ENCODE measurements at regions not wholly inside any gene's neighbourhood (a gene's known extent, or its start where the extent isn't known, plus 50 kb on each side); places are given as distances from the start of the nearest gene placed in this dataset.
A peak's percentile ranks its signal among the peaks of the same experiment; 100 is the strongest.

- H3T11ph ChIP-seq (ENCODE audit: low read length) = no peak overlapping the region
- no peak overlapping the region for H3K4ac ChIP-seq (ENCODE audit: low read depth, low read length)
- Mint-ChIP-seq H3K27ac (no peak overlapping the region), H3K9me3 (no peaks in the 10 kb centered on the region), H3K27me3 (ENCODE audit: low read depth) (no peaks in the 10 kb centered on the region), H3K4me1 (peaks cover 7% of the 10 kb centered on the region in 2 experiments), H3K4me3 (no peak overlapping the region), H3K36me3 (ENCODE audit: insufficient read depth in 1 of 3, low read depth in 3 of 3) (no peaks in the 10 kb centered on the region)
- DNase-seq = no peak
- H2AFZ ChIP-seq (ENCODE audit: low read length) = no peak overlapping the region
- H4K20me1 ChIP-seq (ENCODE audit: control insufficient read depth, insufficient read depth, insufficient read length) = no peaks in the 10 kb centered on the region
- no peak overlapping the region for H3K18ac ChIP-seq (ENCODE audit: insufficient read length, low read depth, low read length)
- no peaks in the 10 kb centered on the region for H3K9me3 ChIP-seq (ENCODE audit: control insufficient read depth, low read depth, low read length)
- H3K23me2 ChIP-seq (ENCODE audit: insufficient read length, low read depth, low read length, poor library complexity, severe bottlenecking) = no peaks in the 10 kb centered on the region
- no peak overlapping the region for H2BK12ac ChIP-seq (ENCODE audit: insufficient read length, low read depth, low read length)
- H3K79me2 ChIP-seq (ENCODE audit: insufficient read depth, low read length) = no peaks in the 10 kb centered on the region
- no peak overlapping the region for H2BK5ac ChIP-seq (ENCODE audit: insufficient read length, low read length)
- H3K27me3 ChIP-seq (ENCODE audit: insufficient read depth, low read length) = no peaks in the 10 kb centered on the region
- H4K8ac ChIP-seq (replicated peaks; ENCODE audit: insufficient read length, low read depth, low read length) = no peak overlapping the region
- H3K4me2 ChIP-seq (ENCODE audit: insufficient read depth, insufficient read length, low read length) = no peak overlapping the region
- no peaks in the 10 kb centered on the region for H3K4me1 ChIP-seq (ENCODE audit: insufficient read depth, low read length)
- H4K5ac ChIP-seq (ENCODE audit: insufficient read length, low read depth, low read length) = no peak overlapping the region
- H2BK20ac ChIP-seq (ENCODE audit: low read depth, low read length, poor library complexity, severe bottlenecking) = no peak overlapping the region
- H2AK5ac ChIP-seq (ENCODE audit: insufficient read length, low read length) = no peak overlapping the region
- H3K9ac ChIP-seq (ENCODE audit: extremely low read depth, insufficient read length, low read length) = no peak overlapping the region
- no peak overlapping the region for H3K14ac ChIP-seq (ENCODE audit: insufficient read depth, low read length)
- no peak overlapping the region for H2BK120ac ChIP-seq (ENCODE audit: low read depth, low read length, poor library complexity, severe bottlenecking)
- no peak overlapping the region for H3K23ac ChIP-seq (ENCODE audit: insufficient read length, low read depth, low read length)
- WGBS (ENCODE audit: extremely low coverage, insufficient read length, low lambda C conversion rate) = no CpG with 5 or more reads among the region's 2 CpGs
- H4K91ac ChIP-seq (ENCODE audit: insufficient read length, low read depth, low read length) = no peak overlapping the region
- H3K27ac ChIP-seq (ENCODE audit: insufficient read length, low read depth, low read length) = no peak overlapping the region
- H3K56ac ChIP-seq (ENCODE audit: insufficient read length, low read depth, low read length) = no peak overlapping the region
- no peak overlapping the region for H2BK15ac ChIP-seq (ENCODE audit: low read depth, low read length)
- H3K79me1 ChIP-seq (ENCODE audit: insufficient read depth, low read depth, low read length, poor library complexity, severe bottlenecking) = no peaks in the 10 kb centered on the region
- TF ChIP-seq, protein P1, sequence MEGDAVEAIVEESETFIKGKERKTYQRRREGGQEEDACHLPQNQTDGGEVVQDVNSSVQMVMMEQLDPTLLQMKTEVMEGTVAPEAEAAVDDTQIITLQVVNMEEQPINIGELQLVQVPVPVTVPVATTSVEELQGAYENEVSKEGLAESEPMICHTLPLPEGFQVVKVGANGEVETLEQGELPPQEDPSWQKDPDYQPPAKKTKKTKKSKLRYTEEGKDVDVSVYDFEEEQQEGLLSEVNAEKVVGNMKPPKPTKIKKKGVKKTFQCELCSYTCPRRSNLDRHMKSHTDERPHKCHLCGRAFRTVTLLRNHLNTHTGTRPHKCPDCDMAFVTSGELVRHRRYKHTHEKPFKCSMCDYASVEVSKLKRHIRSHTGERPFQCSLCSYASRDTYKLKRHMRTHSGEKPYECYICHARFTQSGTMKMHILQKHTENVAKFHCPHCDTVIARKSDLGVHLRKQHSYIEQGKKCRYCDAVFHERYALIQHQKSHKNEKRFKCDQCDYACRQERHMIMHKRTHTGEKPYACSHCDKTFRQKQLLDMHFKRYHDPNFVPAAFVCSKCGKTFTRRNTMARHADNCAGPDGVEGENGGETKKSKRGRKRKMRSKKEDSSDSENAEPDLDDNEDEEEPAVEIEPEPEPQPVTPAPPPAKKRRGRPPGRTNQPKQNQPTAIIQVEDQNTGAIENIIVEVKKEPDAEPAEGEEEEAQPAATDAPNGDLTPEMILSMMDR (conservative IDR thresholded peaks at IDR 0.05) = peak; percentile 47; the same call in 2 of the 3 replicates
Measured at GRCh38 chr5:101012880-101013279, 109.8 kb upstream of the ST8SIA4 start.

Data from H9 (cell line).